ENCODE measurements at regions not wholly inside any gene's neighbourhood (a gene's known extent, or its start where the extent isn't known, plus 50 kb on each side); places are given as distances from the start of the nearest gene placed in this dataset.
"Not testable (repeated sequence)": the region's sequence is repeated elsewhere in the genome, so short reads cannot be mapped to it uniquely, and the experiment has no call there.

- DNase-seq (ENCODE audit: low read depth) = no peak
These were observed 50.9 kb upstream of the PDE1A start for GRCh38 chr2:182477774-182478173.

- no peak for DNase-seq (ENCODE audit: low read depth)
These were observed 54.8 kb upstream of the PDE1A start for GRCh38 chr2:182481676-182482075.

- DNase-seq (ENCODE audit: low read depth) = no peak
These were observed 55.7 kb upstream of the PDE1A start for GRCh38 chr2:182482511-182482910.

- no peak for DNase-seq (ENCODE audit: low read depth)
These were observed 69.8 kb upstream of the PDE1A start for GRCh38 chr2:182496596-182496995.

GRCh38 chr2:182499706-182500470, 73.1 kb upstream of the PDE1A start:
- no peak for DNase-seq (ENCODE audit: low read depth)

GRCh38 chr2:182503886-182504285, 77.0 kb upstream of the PDE1A start:
- DNase-seq (ENCODE audit: low read depth) = no peak

GRCh38 chr2:182504903-182505302, 78.1 kb upstream of the PDE1A start:
- no peak for DNase-seq (ENCODE audit: low read depth)

GRCh38 chr2:182506606-182507005, 79.8 kb upstream of the PDE1A start:
- no peak for DNase-seq (ENCODE audit: low read depth)

GRCh38 chr2:182508583-182508982, 81.7 kb upstream of the PDE1A start:
- DNase-seq (ENCODE audit: low read depth) = not testable (repeated sequence)

GRCh38 chr2:182509216-182509615, 82.4 kb upstream of the PDE1A start:
- no peak for DNase-seq (ENCODE audit: low read depth)

- DNase-seq (ENCODE audit: low read depth) = no peak
These were observed 94.9 kb upstream of the PDE1A start for GRCh38 chr2:182521453-182522404.

GRCh38 chr2:182522405-182522896, 95.6 kb upstream of the PDE1A start:
- DNase-seq (ENCODE audit: low read depth) = no peak

- peak; percentile 25 for DNase-seq (ENCODE audit: low read depth)
These were observed 96.2 kb upstream of the PDE1A start for GRCh38 chr2:182522972-182523473.

- no peak for DNase-seq (ENCODE audit: low read depth)
These were observed 103.8 kb upstream of the PDE1A start for GRCh38 chr2:182530636-182531035.

GRCh38 chr2:182540252-182540651, 113.4 kb upstream of the PDE1A start:
- DNase-seq (ENCODE audit: low read depth) = no peak

GRCh38 chr2:182541268-182541667, 114.4 kb upstream of the PDE1A start:
- no peak for DNase-seq (ENCODE audit: low read depth)

- DNase-seq (ENCODE audit: low read depth) = no peak
These were observed 115.8 kb upstream of the PDE1A start for GRCh38 chr2:182542501-182543258.

GRCh38 chr2:182543741-182544525, 117.1 kb upstream of the PDE1A start:
- no peak for DNase-seq (ENCODE audit: low read depth)

GRCh38 chr2:182545420-182546167, 118.8 kb upstream of the PDE1A start:
- DNase-seq (ENCODE audit: low read depth) = no peak
